SHP77 treated with DMSO at 0.1 percent for 48 hours (cell line): ENCODE measurements at regions not wholly inside any gene's neighbourhood (a gene's known extent, or its start where the extent isn't known, plus 50 kb on each side); places are given as distances from the start of the nearest gene placed in this dataset.

ENCODE experiments used
- DNase-seq: peaks from one replicate; lab custom pipeline; 2025; lab: John Stamatoyannopoulos, UW

- DNase-seq = no peak
These were observed 190.3 kb downstream of the ARL4C start for GRCh38 chr2:234306426-234307173.

- DNase-seq = no peak
These were observed 191.0 kb downstream of the ARL4C start for GRCh38 chr2:234305846-234306245.

GRCh38 chr2:234304950-234305349, 191.9 kb downstream of the ARL4C start:
- DNase-seq = no peak

GRCh38 chr2:234302664-234302991, 194.3 kb downstream of the ARL4C start:
- no peak for DNase-seq

GRCh38 chr2:234300932-234301823, 195.7 kb downstream of the ARL4C start:
- no peak for DNase-seq

GRCh38 chr2:234300391-234300925, 196.4 kb downstream of the ARL4C start:
- DNase-seq = no peak

- no peak for DNase-seq
These were observed 198.0 kb downstream of the ARL4C start for GRCh38 chr2:234298918-234299317.

- no peak for DNase-seq
These were observed 199.9 kb downstream of the ARL4C start for GRCh38 chr2:234296991-234297390.

GRCh38 chr2:234293973-234294372, 202.9 kb downstream of the ARL4C start:
- DNase-seq = peak; percentile 46

- no peak for DNase-seq
These were observed 204.0 kb downstream of the ARL4C start for GRCh38 chr2:234292962-234293243.

- no peak for DNase-seq
These were observed 204.5 kb downstream of the ARL4C start for GRCh38 chr2:234292205-234292961.

GRCh38 chr2:234291765-234292204, 205.1 kb downstream of the ARL4C start:
- peak; percentile 65 for DNase-seq

- no peak for DNase-seq
These were observed 206.2 kb downstream of the ARL4C start for GRCh38 chr2:234290671-234291070.

- DNase-seq = no peak
These were observed 206.9 kb downstream of the ARL4C start for GRCh38 chr2:234289834-234290590.

- DNase-seq = peak; percentile 28
These were observed 207.9 kb downstream of the ARL4C start for GRCh38 chr2:234288974-234289455.

- DNase-seq = no peak
These were observed 209.2 kb downstream of the ARL4C start for GRCh38 chr2:234287650-234288049.

- no peak for DNase-seq
These were observed 209.9 kb downstream of the ARL4C start for GRCh38 chr2:234286956-234287355.

GRCh38 chr2:234286118-234286598, 210.7 kb downstream of the ARL4C start:
- no peak for DNase-seq

GRCh38 chr2:234285541-234285940, 211.3 kb downstream of the ARL4C start:
- DNase-seq = no peak

- DNase-seq = no peak
These were observed 217.2 kb downstream of the ARL4C start for GRCh38 chr2:234279637-234280036.

- no peak for DNase-seq
These were observed 218.2 kb downstream of the ARL4C start for GRCh38 chr2:234278556-234279255.
